H1 (cell line): ENCODE measurements at regions not wholly inside any gene's neighbourhood (a gene's known extent, or its start where the extent isn't known, plus 50 kb on each side); places are given as distances from the start of the nearest gene placed in this dataset.

ENCODE experiments used
- CTCF ChIA-PET: fragments of 300-600 bp; sonication (Branson Sonifier 250); formaldehyde crosslinking; loops from one replicate; lab custom pipeline; 2021; ENCODE audit not compliant: partially characterized antibody; lab: Charles Lee
- POLR2A ChIA-PET: fragments of 300-600 bp; sonication (Branson Sonifier 250); formaldehyde crosslinking; loops from one replicate; lab custom pipeline; 2021; ENCODE audit warnings: inconsistent platforms; ENCODE audit not compliant: partially characterized antibody; lab: Charles Lee
- DNase-seq, 2 experiments: peaks; one replicate each; pipeline versions ENCODE4 v3.0.0 to v3.0.0-alpha.2; 2010 to 2022; ENCODE audit warnings: low spot score in 2 of 2, low read depth in 1 of 2, mixed read lengths in 1 of 2
- FAIRE-seq: peaks from 2 replicates; lab custom pipeline; 2011; peaks lifted over from hg19 to GRCh38; lab: Jason Lieb, UNC
- H2AFZ ChIP-seq: 2 replicates; pipeline ENCODE4 v1.8.1; 2012; ENCODE audit warnings: low read length, inconsistent platforms
- H2AK5ac ChIP-seq: 2 replicates; pipeline ENCODE4 v1.6.1; 2013; ENCODE audit warnings: low read depth, low read length
- H2BK120ac ChIP-seq: replicated peaks from 2 replicates; pipeline ENCODE3; 2013; ENCODE audit warnings: low read depth, low read length, inconsistent platforms
- H2BK12ac ChIP-seq: 2 replicates; pipeline ENCODE4 v1.6.1; 2013; ENCODE audit warnings: low read depth, low read length
- H2BK15ac ChIP-seq: 2 replicates; pipeline ENCODE4 v1.6.1; 2013; ENCODE audit warnings: low read length
- H2BK20ac ChIP-seq: 2 replicates; pipeline ENCODE4 v1.6.1; 2013; ENCODE audit warnings: low read length
- H2BK5ac ChIP-seq: 2 replicates; pipeline ENCODE4 v1.6.1; 2013; ENCODE audit warnings: low read depth, low read length
- H3K14ac ChIP-seq: 2 replicates; pipeline ENCODE4 v1.6.1; 2013; ENCODE audit warnings: inconsistent platforms; ENCODE audit not compliant: insufficient read length
- H3K18ac ChIP-seq: 2 replicates; pipeline ENCODE4 v1.6.1; 2013; ENCODE audit warnings: low read length; ENCODE audit errors: extremely low read depth
- H3K23ac ChIP-seq: 2 replicates; pipeline ENCODE4 v1.6.1; 2013; ENCODE audit warnings: inconsistent platforms; ENCODE audit not compliant: insufficient read length
- H3K23me2 ChIP-seq: 2 replicates; pipeline ENCODE4 v1.6.1; 2013; ENCODE audit warnings: low read depth, low read length
- H3K27ac ChIP-seq: 2 replicates; pipeline ENCODE4 v1.6.1; 2011; ENCODE audit warnings: low read depth, low read length, inconsistent platforms
- H3K27me3 ChIP-seq, 4 experiments: replicated peaks in 1 of 4; 1 replicate in 1 of 4; 2 replicates in 3 of 4; pipeline versions ENCODE4 v1.6.1 to v1.8.1; 2011 to 2013; ENCODE audit warnings: low read length in 3 of 4, mild to moderate bottlenecking in 3 of 4, inconsistent platforms in 2 of 4, mixed read lengths in 2 of 4, moderate library complexity in 1 of 4; ENCODE audit not compliant: control insufficient read depth in 3 of 4, insufficient read depth in 3 of 4; ENCODE audit errors: extremely low read depth in 1 of 4
- H3K36me3 ChIP-seq, 4 experiments: 2 replicates each; pipeline versions ENCODE4 v1.6.1 to v1.8.1; 2011 to 2013; ENCODE audit warnings: mild to moderate bottlenecking in 4 of 4, low read length in 3 of 4, moderate library complexity in 2 of 4, control low read depth in 1 of 4, inconsistent platforms in 1 of 4; ENCODE audit not compliant: insufficient read depth in 4 of 4, control insufficient read depth in 2 of 4
- H3K4ac ChIP-seq: replicated peaks from 2 replicates; pipeline ENCODE3; 2013; ENCODE audit warnings: low read length, low read depth, mixed read lengths, inconsistent platforms; ENCODE audit not compliant: insufficient read length
- H3K4me1 ChIP-seq, 4 experiments: replicated peaks in 1 of 4; 1 replicate in 1 of 4; 2 replicates in 3 of 4; pipeline versions ENCODE4 v1.6.1 to v1.8.1; 2011 to 2013; ENCODE audit warnings: low read length in 3 of 4, inconsistent platforms in 2 of 4, mixed read lengths in 1 of 4; ENCODE audit not compliant: insufficient read depth in 4 of 4, control insufficient read depth in 3 of 4
- H3K4me2 ChIP-seq, 2 experiments: 2 replicates each; pipeline versions ENCODE4 v1.6.1 to v1.8.1; 2011 to 2013; ENCODE audit warnings: low read depth in 2 of 2, low read length in 2 of 2, control low read depth in 1 of 2, inconsistent platforms in 1 of 2, mild to moderate bottlenecking in 1 of 2; ENCODE audit not compliant: insufficient read depth in 1 of 2
- H3K4me3 ChIP-seq, 4 experiments: fragments of 200-600, 300-600 bp in 1 of 4; sonication (generic), shearing (Covaris generic), sonication (Bioruptor Twin) in 1 of 4; 2 replicates each; pipeline versions ENCODE4 v1.5.1 to v1.8.1; 2011 to 2016; ENCODE audit warnings: low read length in 4 of 4, low read depth in 3 of 4, control low read depth in 2 of 4, inconsistent platforms in 2 of 4, mild to moderate bottlenecking in 2 of 4, mixed read lengths in 1 of 4, moderate library complexity in 1 of 4; ENCODE audit not compliant: insufficient read depth in 2 of 4; ENCODE audit errors: extremely low read depth in 1 of 4
- H3K56ac ChIP-seq: replicated peaks from 2 replicates; pipeline ENCODE3; 2013; ENCODE audit warnings: low read depth, mild to moderate bottlenecking, mixed read lengths, low read length, inconsistent platforms; ENCODE audit not compliant: insufficient read length
- H3K79me1 ChIP-seq: 2 replicates; pipeline ENCODE4 v1.6.1; 2013; ENCODE audit warnings: low read depth, low read length, control low read depth
- H3K79me2 ChIP-seq, 2 experiments: 2 replicates each; pipeline versions ENCODE4 v1.6.1 to v1.8.1; 2012 to 2013; ENCODE audit warnings: low read length in 2 of 2, mild to moderate bottlenecking in 2 of 2, inconsistent platforms in 1 of 2; ENCODE audit not compliant: insufficient read depth in 2 of 2, control insufficient read depth in 1 of 2
- H3K9ac ChIP-seq, 4 experiments: replicated peaks in 1 of 4; 1 replicate in 1 of 4; 2 replicates in 3 of 4; pipeline versions ENCODE4 v1.6.1 to v1.8.1; 2011 to 2013; ENCODE audit warnings: low read depth in 3 of 4, low read length in 3 of 4, control low read depth in 2 of 4, mild to moderate bottlenecking in 2 of 4, moderate library complexity in 2 of 4, inconsistent platforms in 1 of 4; ENCODE audit errors: extremely low read depth in 1 of 4
- H3K9me3 ChIP-seq, 2 experiments: 2 replicates each; pipeline versions ENCODE4 v1.6.1 to v1.8.1; 2012 to 2013; ENCODE audit warnings: mild to moderate bottlenecking in 2 of 2, moderate library complexity in 2 of 2, control low read depth in 1 of 2, inconsistent platforms in 1 of 2, low read depth in 1 of 2, low read length in 1 of 2, mixed read lengths in 1 of 2; ENCODE audit not compliant: insufficient read depth in 2 of 2
- H4K20me1 ChIP-seq, 2 experiments: replicated peaks in 1 of 2; 2 replicates each; pipeline versions ENCODE3 to v1.8.1; 2011 to 2013; ENCODE audit warnings: inconsistent platforms in 2 of 2, low read length in 2 of 2, mild to moderate bottlenecking in 1 of 2; ENCODE audit not compliant: insufficient read depth in 2 of 2, control insufficient read depth in 1 of 2
- H4K5ac ChIP-seq: 2 replicates; pipeline ENCODE4 v1.6.1; 2013; ENCODE audit warnings: low read length, low read depth, mixed read lengths, inconsistent platforms; ENCODE audit not compliant: insufficient read length
- H4K8ac ChIP-seq: 2 replicates; pipeline ENCODE4 v1.8.0; 2013; ENCODE audit warnings: mild to moderate bottlenecking, moderate library complexity, low read length, inconsistent platforms; ENCODE audit not compliant: insufficient read depth; ENCODE audit errors: extremely low read depth
- H4K91ac ChIP-seq: replicated peaks from 2 replicates; pipeline ENCODE3; 2013; ENCODE audit warnings: low read length, mixed read lengths, inconsistent platforms; ENCODE audit not compliant: insufficient read length
- RFX5 ChIP-seq: IDR thresholded peaks from 2 replicates; pipeline ENCODE4 v1.6.1; 2011; ENCODE audit warnings: low read depth, low read length, improper control_type of control experiment, borderline replicate concordance
- WGBS, 2 experiments: shearing (Covaris generic) in 1 of 2; methylation state at CpG; one replicate each; pipeline versions ENCODE4 v1.1.6 to v1.1.7; 2013 to 2015; ENCODE audit warnings: low lambda C conversion rate in 2 of 2, mixed read lengths in 2 of 2, inconsistent platforms in 1 of 2, low coverage in 1 of 2, missing lambda C conversion rate in 1 of 2; ENCODE audit not compliant: insufficient replicate concordance in 2 of 2, insufficient coverage in 1 of 2, insufficient read length in 1 of 2; ENCODE audit errors: extremely low coverage in 1 of 2, missing lambda C conversion rate in 1 of 2; 5-methylcytosine and 5-hydroxymethylcytosine counted together

DNA sequence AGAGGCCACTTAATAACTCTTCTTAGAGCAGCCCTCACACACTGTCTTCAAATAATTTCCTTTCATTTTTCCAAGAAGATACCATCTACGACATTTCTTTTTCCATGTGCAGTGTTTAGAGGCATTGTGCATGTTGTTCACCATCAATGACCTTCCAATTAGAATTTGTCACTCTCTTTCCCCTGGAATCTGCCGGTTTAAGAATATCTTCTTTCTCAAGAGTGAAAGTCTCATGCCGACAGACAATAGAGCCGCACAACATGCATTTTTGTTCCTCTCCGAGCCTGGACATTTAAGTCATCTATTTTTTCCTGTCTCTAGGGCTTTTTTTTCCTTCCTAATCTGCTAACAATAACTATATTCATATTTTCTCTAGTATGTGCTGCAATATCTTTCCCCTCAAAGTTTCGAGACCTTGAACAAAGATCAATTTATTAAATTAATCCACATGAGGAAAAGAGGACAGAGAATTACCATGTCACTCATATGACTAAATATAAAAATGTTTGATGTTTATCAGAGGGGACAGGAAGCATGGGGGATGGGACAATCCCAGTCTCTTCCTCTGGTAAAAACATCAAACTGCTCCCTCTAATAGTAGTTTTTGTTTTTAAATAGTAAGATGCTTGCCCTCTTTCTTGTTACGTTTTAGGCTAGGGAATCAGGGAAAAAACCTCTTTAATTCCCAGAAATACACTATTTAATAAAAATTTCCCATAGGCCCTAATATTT lies 893.4 kb downstream of the C6orf118 start:
- Histone ChIP-seq H2BK12ac (no peak overlapping the region), H3K23me2 (no peaks in the 10 kb centered on the region), H3K4me3 (no peak overlapping the region), H3K4ac (no peak overlapping the region), H2BK5ac (no peak overlapping the region), H3K27ac (0 out of 2 replicates have a peak overlapping the region, but pooled peaks have one; percentile 36), H3K4me1 (no peaks in the 10 kb centered on the region), H3K79me2 (no peaks in the 10 kb centered on the region), H3K14ac (no peak overlapping the region), H2BK15ac (no peak overlapping the region), H3K9me3 (peaks cover 0 to 1% of the 10 kb centered on the region in 2 experiments; a peak in 1 of 4 replicates), H3K4me2 (no peak overlapping the region), H3K9ac (no peak overlapping the region), H3K56ac (no peak overlapping the region), H2BK120ac (no peak overlapping the region), H2AK5ac (no peak overlapping the region), H3K23ac (no peak overlapping the region), H3K36me3 (no peaks in the 10 kb centered on the region), H2AFZ (no peak overlapping the region), H4K91ac (no peak overlapping the region), H3K27me3 (no peaks in the 10 kb centered on the region), H3K79me1 (no peaks in the 10 kb centered on the region), H2BK20ac (no peak overlapping the region), H4K5ac (no peak overlapping the region), H4K8ac (no peak overlapping the region), H3K18ac (no peak overlapping the region), H4K20me1 (no peaks in the 10 kb centered on the region)
- ChIA-PET CTCF (no interaction called here), POLR2A (no interaction called here)
- WGBS, 2 experiments: 86% methylated on average over 7 of the region's 7 CpGs; no CpG with 5 or more reads in 1 of the 2 experiments
- no peak for DNase-seq
- FAIRE-seq: no peak
- TF ChIP-seq RFX5: no peak
